COLO829 (cell line): ENCODE measurements at regions not wholly inside any gene's neighbourhood (a gene's known extent, or its start where the extent isn't known, plus 50 kb on each side); places are given as distances from the start of the nearest gene placed in this dataset.
"Not testable (repeated sequence)": the region's sequence is repeated elsewhere in the genome, so short reads cannot be mapped to it uniquely, and the experiment has no call there.

Experiments used
- DNase-seq: peaks from one replicate; pipeline ENCODE4 v3.0.0; 2012; ENCODE audit warnings: low spot score

- DNase-seq: no peak
Measured at GRCh38 chr1:55820501-55820900, 605.3 kb upstream of the USP24 start.

GRCh38 chr1:55819011-55819410, 603.8 kb upstream of the USP24 start:
- no peak for DNase-seq

- DNase-seq: peak; percentile 63
Measured at GRCh38 chr1:55816456-55817426, 601.6 kb upstream of the USP24 start.

GRCh38 chr1:55815745-55816455, 600.7 kb upstream of the USP24 start:
- DNase-seq: no peak

GRCh38 chr1:55814967-55815366, 599.8 kb upstream of the USP24 start:
- DNase-seq: no peak

GRCh38 chr1:55813618-55814017, 598.5 kb upstream of the USP24 start:
- no peak for DNase-seq

GRCh38 chr1:55812281-55812680, 597.1 kb upstream of the USP24 start:
- DNase-seq: no peak

- DNase-seq: no peak
Measured at GRCh38 chr1:55808263-55808662, 593.1 kb upstream of the USP24 start.

- no peak for DNase-seq
Measured at GRCh38 chr1:55803429-55803828, 588.3 kb upstream of the USP24 start.

- DNase-seq: no peak
Measured at GRCh38 chr1:55801481-55801880, 586.3 kb upstream of the USP24 start.

GRCh38 chr1:55800503-55800902, 585.3 kb upstream of the USP24 start:
- DNase-seq: no peak

GRCh38 chr1:55793856-55794255, 578.7 kb upstream of the USP24 start:
- DNase-seq: no peak

GRCh38 chr1:55792870-55793269, 577.7 kb upstream of the USP24 start:
- no peak for DNase-seq

- no peak for DNase-seq
Measured at GRCh38 chr1:55789466-55789865, 574.3 kb upstream of the USP24 start.

GRCh38 chr1:55786396-55786795, 571.2 kb upstream of the USP24 start:
- DNase-seq: no peak

- DNase-seq: not testable (repeated sequence)
Measured at GRCh38 chr1:55784941-55785450, 569.8 kb upstream of the USP24 start.

GRCh38 chr1:55781944-55782482, 566.8 kb upstream of the USP24 start:
- peak; percentile 83 for DNase-seq

- DNase-seq: no peak
Measured at GRCh38 chr1:55781003-55781402, 565.8 kb upstream of the USP24 start.

GRCh38 chr1:55777545-55777944, 562.4 kb upstream of the USP24 start:
- no peak for DNase-seq

- DNase-seq: no peak
Measured at GRCh38 chr1:55775007-55775406, 559.8 kb upstream of the USP24 start.

GRCh38 chr1:55774446-55774845, 559.3 kb upstream of the USP24 start:
- no peak for DNase-seq

GRCh38 chr1:55773211-55773940, 558.2 kb upstream of the USP24 start:
- no peak for DNase-seq
